ENCODE measurements at regions not wholly inside any gene's neighbourhood (a gene's known extent, or its start where the extent isn't known, plus 50 kb on each side); places are given as distances from the start of the nearest gene placed in this dataset.

GRCh38 chr20:11790046-11790445 is 127.6 kb upstream of the BTBD3 start:
- no peak overlapping the region for H3K4me2 ChIP-seq
- H3K4me3 ChIP-seq, result no peak overlapping the region
- Mint-ChIP-seq H3K36me3 (no peaks in the 10 kb centered on the region), H3K27me3 (ENCODE audit: insufficient read depth, low read depth) (peaks cover 14% of the 10 kb centered on the region), H3K4me3 (no peak overlapping the region), H3K4me1 (peaks cover 9% of the 10 kb centered on the region), H3K27ac (no peak overlapping the region), H3K9me3 (no peaks in the 10 kb centered on the region)
- no peaks in the 10 kb centered on the region for H3K27me3 ChIP-seq
- no peaks in the 10 kb centered on the region for H3K79me2 ChIP-seq (ENCODE audit: low read depth)
- H3K36me3 ChIP-seq, result no peaks in the 10 kb centered on the region
- TF ChIP-seq CTCF (IDR thresholded peaks at IDR 0.05), result no peak
- no peak for TF ChIP-seq EZH2 (IDR thresholded peaks at IDR 0.05)
- TF ChIP-seq EZH2phosphoT487 (IDR thresholded peaks at IDR 0.05), result no peak
- no peaks in the 10 kb centered on the region for H3K9me3 ChIP-seq (ENCODE audit: low read depth)
- no peak for DNase-seq (ENCODE audit: low spot score)
- no peak overlapping the region for H3K27ac ChIP-seq
- no peaks in the 10 kb centered on the region for H4K20me1 ChIP-seq (ENCODE audit: low read depth)
- H3K4me1 ChIP-seq, result no peaks in the 10 kb centered on the region
- H3K9ac ChIP-seq, result no peak overlapping the region
- no peak overlapping the region for H2AFZ ChIP-seq (replicated peaks)
- no peaks in the 10 kb centered on the region for H3F3A ChIP-seq (ENCODE audit: low read depth)

- Histone ChIP-seq H3K36me3 (no peaks in the 10 kb centered on the region), H4K20me1 (ENCODE audit: low read depth) (no peaks in the 10 kb centered on the region), H3K4me2 (no peak overlapping the region), H3K4me3 (no peak overlapping the region), H3K4me1 (no peaks in the 10 kb centered on the region), H2AFZ (replicated peaks) (no peak overlapping the region), H3K9me3 (ENCODE audit: low read depth) (no peaks in the 10 kb centered on the region), H3K79me2 (ENCODE audit: low read depth) (no peaks in the 10 kb centered on the region), H3K27me3 (no peaks in the 10 kb centered on the region), H3K27ac (no peak overlapping the region), H3K9ac (no peak overlapping the region), H3F3A (ENCODE audit: low read depth) (no peaks in the 10 kb centered on the region)
- H3K27me3 Mint-ChIP-seq (ENCODE audit: insufficient read depth, low read depth), result peaks cover 13% of the 10 kb centered on the region
- no peaks in the 10 kb centered on the region for H3K36me3 Mint-ChIP-seq
- TF ChIP-seq EZH2 (IDR thresholded peaks at IDR 0.05) (no peak), EZH2phosphoT487 (IDR thresholded peaks at IDR 0.05) (no peak), CTCF (IDR thresholded peaks at IDR 0.05) (no peak)
- no peak for DNase-seq (ENCODE audit: low spot score)
- H3K4me3 Mint-ChIP-seq, result no peak overlapping the region
- H3K4me1 Mint-ChIP-seq, result peaks cover 9% of the 10 kb centered on the region
- no peaks in the 10 kb centered on the region for H3K9me3 Mint-ChIP-seq
- no peak overlapping the region for H3K27ac Mint-ChIP-seq
These were observed 126.4 kb upstream of the BTBD3 start for GRCh38 chr20:11791316-11791715.

DNA sequence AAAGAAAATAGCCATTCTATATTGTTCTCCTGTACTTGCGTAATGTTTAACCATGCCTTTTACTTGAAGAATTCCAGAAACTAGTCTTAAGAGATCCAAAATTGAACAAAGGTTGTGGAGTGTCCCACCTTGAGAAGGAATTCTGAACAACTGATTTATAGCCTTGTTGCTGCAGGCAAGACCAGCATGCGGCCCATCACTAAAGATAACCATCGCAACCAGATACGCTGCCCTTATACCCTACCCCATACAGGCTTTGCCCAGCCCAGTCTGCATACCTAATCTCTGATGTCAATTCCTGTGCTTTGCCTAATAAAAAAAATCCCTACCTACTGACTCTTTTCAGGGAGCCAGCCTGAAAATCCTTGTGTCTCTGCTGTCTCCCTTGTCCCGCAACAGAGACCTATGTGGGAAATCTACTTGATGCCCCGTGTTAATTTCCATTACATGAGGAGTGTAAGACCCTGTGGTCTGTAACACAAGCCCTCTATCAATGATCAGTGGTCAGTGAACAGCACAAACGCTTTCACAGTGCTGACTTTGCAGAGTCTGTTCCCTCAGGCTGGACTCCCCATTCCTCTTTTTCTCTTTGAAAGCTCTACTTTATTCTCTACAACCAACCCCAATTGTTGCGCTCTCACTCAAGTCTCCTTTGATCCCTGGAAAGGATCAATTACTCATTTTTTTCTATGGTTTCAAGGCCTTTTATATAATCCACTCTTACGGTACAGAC is 125.7 kb upstream of the BTBD3 start:
- no peak overlapping the region for H3K4me3 Mint-ChIP-seq
- no peak for DNase-seq (ENCODE audit: low spot score)

More for the DNA sequence above, 125.7 kb upstream of the BTBD3 start:
- H3K9me3 Mint-ChIP-seq, result no peaks in the 10 kb centered on the region
- Histone ChIP-seq H3K9me3 (ENCODE audit: low read depth) (no peaks in the 10 kb centered on the region), H3K36me3 (no peaks in the 10 kb centered on the region), H3K9ac (no peak overlapping the region), H3F3A (ENCODE audit: low read depth) (no peaks in the 10 kb centered on the region), H3K27ac (no peak overlapping the region), H3K79me2 (ENCODE audit: low read depth) (no peaks in the 10 kb centered on the region), H2AFZ (replicated peaks) (no peak overlapping the region), H3K4me1 (no peaks in the 10 kb centered on the region), H3K4me3 (no peak overlapping the region), H4K20me1 (ENCODE audit: low read depth) (no peaks in the 10 kb centered on the region), H3K4me2 (no peak overlapping the region), H3K27me3 (no peaks in the 10 kb centered on the region)
- peaks cover 4% of the 10 kb centered on the region for H3K4me1 Mint-ChIP-seq
- no peak overlapping the region for H3K27ac Mint-ChIP-seq
- peaks cover 12% of the 10 kb centered on the region for H3K27me3 Mint-ChIP-seq (ENCODE audit: insufficient read depth, low read depth)
- no peaks in the 10 kb centered on the region for H3K36me3 Mint-ChIP-seq
- TF ChIP-seq EZH2 (IDR thresholded peaks at IDR 0.05), result no peak
- TF ChIP-seq EZH2phosphoT487 (IDR thresholded peaks at IDR 0.05), result no peak
- TF ChIP-seq CTCF (IDR thresholded peaks at IDR 0.05), result no peak
